Aorta (tissue), 5 donors: ENCODE measurements at regions not wholly inside any gene's neighbourhood (a gene's known extent, or its start where the extent isn't known, plus 50 kb on each side); places are given as distances from the start of the nearest gene placed in this dataset.

Experiments
- ATAC-seq: fragments of 200-7000 bp; cut with Tn5 transposase; one replicate; pipeline ENCODE4 v1.9.1; 2022; ENCODE audit warnings: moderate library complexity; ENCODE audit not compliant: low FRiP score
- DNase-seq, 2 donors: peaks; one replicate each; pipeline ENCODE4 v3.0.0-alpha.2; 2020
- H3K27ac ChIP-seq, 2 donors: one replicate each; pipeline ENCODE4 v1.5.1; 2013; ENCODE audit warnings: low read length in 2 of 2, mild to moderate bottlenecking in 2 of 2, moderate library complexity in 2 of 2, control low read depth in 1 of 2, inconsistent platforms in 1 of 2, low read depth in 1 of 2
- H3K27me3 ChIP-seq, 2 donors: one replicate each; pipeline ENCODE4 v1.6.1; 2013; ENCODE audit warnings: control low read depth in 1 of 2, low read length in 1 of 2, mild to moderate bottlenecking in 1 of 2, moderate library complexity in 1 of 2; ENCODE audit not compliant: insufficient read depth in 2 of 2, control insufficient read depth in 1 of 2
- H3K36me3 ChIP-seq, 2 donors: one replicate each; pipeline ENCODE4 v1.6.1; 2013; ENCODE audit warnings: control low read depth in 1 of 2, low read length in 1 of 2, mild to moderate bottlenecking in 1 of 2; ENCODE audit not compliant: insufficient read depth in 2 of 2, control insufficient read depth in 1 of 2
- H3K4me1 ChIP-seq, 2 donors: one replicate each; pipeline ENCODE4 v1.6.1; 2013; ENCODE audit warnings: low read length in 2 of 2, control low read depth in 1 of 2, mild to moderate bottlenecking in 1 of 2, moderate library complexity in 1 of 2; ENCODE audit not compliant: insufficient read depth in 2 of 2, control insufficient read depth in 1 of 2
- H3K4me3 ChIP-seq, 2 donors: one replicate each; pipeline ENCODE4 v1.5.1; 2013; ENCODE audit warnings: low read length in 2 of 2, control low read depth in 1 of 2, mild to moderate bottlenecking in 1 of 2
- H3K9me3 ChIP-seq: one replicate; pipeline ENCODE4 v1.6.1; 2013; ENCODE audit warnings: mild to moderate bottlenecking, low read length; ENCODE audit not compliant: control insufficient read depth
- WGBS, 2 donors: extraction: QIAGEN DNeasy Blood & Tissue Kit; methylation state at CpG; one replicate each; pipeline ENCODE4 v1.1.7; 2013; 5-methylcytosine and 5-hydroxymethylcytosine counted together
- intact Hi-C, 2 donors: fragments of 100-400 bp; cut with DNase I; formaldehyde crosslinking; loops; one replicate each; pipeline versions ENCODE4 v1.14.2 to v1.15.0; 2022
- donor health status: healthy with polysubstance abuse.
- donor health status: Bipolar disorder and iron deficiency.
- donor health status: DM: no; HTN: no; CAD: no.
- donor health status: DM: no; HTN: no; CAD: no.
- donor health status: DM: yes; HTN: yes; CAD: no.

DNA sequence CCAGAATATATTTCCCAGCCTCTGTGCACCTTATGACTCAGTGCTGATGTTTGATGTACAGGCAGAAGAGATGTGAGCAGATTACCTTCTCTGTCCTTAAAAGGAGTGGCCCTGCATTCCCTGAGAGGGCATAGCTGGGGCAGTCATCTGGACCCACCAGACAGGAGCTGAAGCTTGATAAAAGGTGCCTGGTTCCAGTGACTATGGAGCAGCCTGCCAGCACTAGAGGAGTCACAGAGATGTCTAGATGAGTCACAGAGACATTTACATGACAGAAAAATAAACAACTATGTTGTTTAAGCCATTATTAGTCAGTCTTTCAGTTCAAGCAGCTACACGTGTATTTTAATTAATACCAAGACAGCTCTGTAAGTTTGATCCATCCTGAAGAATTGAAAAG lies 237.1 kb upstream of the MOCS1 start:
- Histone ChIP-seq H3K4me1 (no peaks in the 10 kb centered on the region), H3K27me3 (no peaks in the 10 kb centered on the region), H3K27ac (no peak overlapping the region), H3K36me3 (no peaks in the 10 kb centered on the region), H3K9me3 (no peaks in the 10 kb centered on the region), H3K4me3 (no peak overlapping the region)
- intact Hi-C loops, result no loop called here
- no peak for ATAC-seq
- no peak for DNase-seq
- 54 to 60% methylated on average over 1 of the region's 1 CpG for WGBS, 2 donors

DNA sequence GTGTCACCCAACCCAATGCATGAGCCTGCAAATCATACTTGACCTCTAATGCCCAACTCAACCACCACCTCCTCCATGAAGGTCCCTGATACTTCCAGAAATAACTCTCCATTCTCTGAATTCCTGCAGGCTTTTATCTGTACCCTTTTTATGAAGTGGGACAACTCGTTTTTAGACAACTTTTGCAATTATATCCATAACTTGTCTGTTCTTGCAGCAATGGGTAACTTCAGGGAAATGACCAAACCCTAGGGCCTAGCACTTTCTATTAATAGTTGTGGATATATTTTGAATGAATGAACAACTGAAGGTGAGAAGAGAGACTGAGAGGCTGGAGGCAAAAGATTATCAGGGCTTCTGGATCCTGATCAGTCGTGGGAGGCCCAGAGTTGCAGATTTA lies 236.6 kb upstream of the MOCS1 start:
- Histone ChIP-seq H3K27me3 (no peaks in the 10 kb centered on the region), H3K4me3 (no peak overlapping the region), H3K4me1 (no peaks in the 10 kb centered on the region), H3K36me3 (no peaks in the 10 kb centered on the region), H3K27ac (no peak overlapping the region), H3K9me3 (no peaks in the 10 kb centered on the region)
- ATAC-seq, result no peak
- no peak for DNase-seq
- WGBS, 2 donors, result 43 to 48% methylated on average over 2 of the region's 2 CpGs
- intact Hi-C loops, result no loop called here

DNA sequence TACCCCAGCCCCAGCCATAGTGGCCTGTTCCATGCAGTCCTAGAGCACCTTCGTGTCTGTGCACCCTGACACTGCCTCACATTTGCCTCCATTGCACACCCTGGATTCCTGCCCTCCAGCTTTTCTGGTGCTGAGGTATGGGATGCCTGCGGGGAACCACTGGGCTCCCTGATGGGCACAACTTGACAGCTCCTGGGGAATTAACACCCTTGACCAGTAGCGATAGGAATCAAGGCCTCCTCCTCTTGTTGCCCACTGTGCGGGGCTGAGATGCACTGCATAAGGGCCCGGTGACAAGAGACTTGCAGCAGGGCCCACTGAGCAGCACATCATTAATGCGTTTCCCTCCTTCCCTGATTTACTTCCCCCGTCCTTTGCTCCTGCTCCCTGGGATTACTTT lies 235.6 kb upstream of the MOCS1 start:
- H3K9me3 ChIP-seq, result no peaks in the 10 kb centered on the region
- WGBS, 2 donors, result 63 to 68% methylated on average over 7 of the region's 7 CpGs
- intact Hi-C loops, result no loop called here
- ATAC-seq, result no peak
- H3K4me1 ChIP-seq, result no peaks in the 10 kb centered on the region
- no peaks in the 10 kb centered on the region for H3K36me3 ChIP-seq
- H3K27ac ChIP-seq, result no peak overlapping the region
- H3K27me3 ChIP-seq, result no peaks in the 10 kb centered on the region
- no peak for DNase-seq
- H3K4me3 ChIP-seq, result no peak overlapping the region

DNA sequence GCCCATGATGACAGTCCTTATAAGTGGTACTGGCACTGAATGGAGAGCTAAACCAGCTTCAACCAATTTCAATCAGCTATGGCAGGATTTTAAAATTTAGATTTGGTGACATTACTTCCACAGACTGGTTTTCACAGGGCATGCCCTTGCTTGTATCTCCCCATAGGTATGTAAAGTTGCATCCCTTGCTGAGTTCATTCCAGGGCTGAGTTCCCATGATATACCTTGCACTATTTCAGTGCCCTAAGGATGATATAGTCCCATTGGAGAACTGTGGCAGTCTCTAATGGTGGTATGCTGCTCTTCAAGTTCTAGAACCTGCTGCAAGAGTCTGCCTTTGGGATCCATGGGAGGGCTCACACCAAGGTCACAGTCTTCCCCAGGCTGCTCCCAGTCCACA lies 232.7 kb upstream of the MOCS1 start:
- no peaks in the 10 kb centered on the region for H3K9me3 ChIP-seq
- H3K36me3 ChIP-seq, result no peaks in the 10 kb centered on the region
- H3K27me3 ChIP-seq, result no peaks in the 10 kb centered on the region
- H3K27ac ChIP-seq, result no peak overlapping the region
- DNase-seq (no peak), ATAC-seq (no peak)
- H3K4me1 ChIP-seq, result no peaks in the 10 kb centered on the region
- intact Hi-C loops, result no loop called here
- no peak overlapping the region for H3K4me3 ChIP-seq

DNA sequence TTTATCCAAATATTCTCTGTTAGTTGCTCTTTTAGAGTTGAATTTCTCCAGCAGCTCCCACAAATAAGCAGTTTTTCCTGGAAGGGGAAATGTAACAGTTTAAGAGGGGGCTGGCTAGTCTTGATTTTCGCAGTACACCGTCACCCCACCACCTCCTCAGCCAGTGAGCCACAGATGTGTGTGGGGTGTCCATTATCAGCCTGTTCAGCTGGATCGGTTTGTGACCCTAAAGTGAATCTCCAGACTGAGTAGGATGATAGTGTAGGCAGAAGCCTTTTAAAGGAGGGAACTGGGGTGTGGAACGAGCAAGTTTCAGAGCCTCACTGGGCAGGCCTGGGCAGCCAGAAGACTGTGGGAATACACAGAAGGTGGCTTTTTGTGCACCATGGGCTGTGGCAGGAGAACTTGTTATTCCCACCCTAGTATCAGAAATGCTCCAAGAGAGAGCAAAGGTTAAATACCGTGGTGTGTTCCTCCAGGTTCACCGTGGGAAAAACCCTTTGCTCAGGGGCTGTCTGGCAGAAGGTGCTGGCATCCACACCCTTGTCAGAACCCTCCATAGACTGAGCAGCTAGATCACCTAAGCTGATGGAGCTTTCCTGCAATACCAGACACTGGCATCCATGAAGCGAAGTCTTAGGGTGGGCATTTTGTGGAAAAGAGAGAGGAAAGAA lies 230.9 kb upstream of the MOCS1 start:
- no peak overlapping the region for H3K27ac ChIP-seq
- H3K27me3 ChIP-seq, result no peaks in the 10 kb centered on the region
- H3K9me3 ChIP-seq, result no peaks in the 10 kb centered on the region
- WGBS, 2 donors, result 81 to 83% methylated on average over 7 of the region's 7 CpGs
- H3K4me1 ChIP-seq, result no peaks in the 10 kb centered on the region
- ATAC-seq, result no peak
- intact Hi-C loops, result no loop called here
- H3K36me3 ChIP-seq, result no peaks in the 10 kb centered on the region
- H3K4me3 ChIP-seq, result no peak overlapping the region
- no peak for DNase-seq

DNA sequence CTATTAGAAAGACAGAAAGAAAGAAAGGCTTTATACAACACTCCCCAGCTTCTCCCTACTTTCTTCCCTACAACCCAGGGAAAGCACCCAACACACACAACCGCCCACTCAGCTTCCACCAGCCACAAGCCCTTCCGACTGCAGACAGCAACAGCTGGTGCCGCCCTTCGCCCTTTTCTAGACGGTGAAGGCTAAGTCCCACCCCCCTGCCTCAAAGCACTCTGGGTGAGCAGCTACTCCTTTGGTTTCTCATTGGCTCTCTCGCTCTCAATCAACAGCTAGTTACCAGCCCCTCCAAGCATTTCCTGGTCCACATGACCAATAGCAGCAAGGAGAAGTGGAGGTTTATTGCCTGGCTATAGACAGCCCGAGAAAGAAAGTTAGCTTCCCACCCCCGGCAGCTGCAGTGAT lies 230.1 kb upstream of the MOCS1 start:
- Histone ChIP-seq H3K27ac (no peak overlapping the region), H3K4me1 (no peaks in the 10 kb centered on the region), H3K4me3 (no peak overlapping the region), H3K9me3 (no peaks in the 10 kb centered on the region), H3K27me3 (no peaks in the 10 kb centered on the region), H3K36me3 (no peaks in the 10 kb centered on the region)
- ATAC-seq (no peak), DNase-seq (no peak)
- intact Hi-C loops, result no loop called here
- 61 to 64% methylated on average over 8 of the region's 8 CpGs for WGBS, 2 donors

DNA sequence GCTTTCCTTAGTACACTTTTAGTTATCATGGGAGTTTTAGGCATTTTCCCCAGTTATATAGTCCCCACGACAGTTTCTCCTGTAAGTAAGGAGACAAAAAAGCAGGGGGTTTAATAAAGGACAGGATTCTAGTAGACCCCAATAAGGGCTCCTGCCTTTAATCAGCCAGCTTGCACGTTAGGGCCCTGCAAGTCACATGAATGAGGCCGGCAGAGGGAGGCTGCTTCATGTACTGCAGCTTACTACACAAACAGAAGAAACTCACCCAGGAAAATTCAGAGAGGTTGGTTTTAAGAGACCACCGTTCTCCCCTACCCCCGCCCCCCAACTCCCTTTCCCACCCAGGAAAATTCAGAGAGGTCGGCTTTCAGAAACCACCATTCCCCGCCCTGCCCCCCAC lies 229.7 kb upstream of the MOCS1 start:
- Histone ChIP-seq H3K4me1 (no peaks in the 10 kb centered on the region), H3K4me3 (no peak overlapping the region), H3K27ac (no peak overlapping the region), H3K27me3 (no peaks in the 10 kb centered on the region), H3K9me3 (no peaks in the 10 kb centered on the region), H3K36me3 (no peaks in the 10 kb centered on the region)
- DNase-seq (no peak), ATAC-seq (no peak)
- WGBS, 2 donors, result 52 to 64% methylated on average over 7 of the region's 7 CpGs
- intact Hi-C loops, result no loop called here

DNA sequence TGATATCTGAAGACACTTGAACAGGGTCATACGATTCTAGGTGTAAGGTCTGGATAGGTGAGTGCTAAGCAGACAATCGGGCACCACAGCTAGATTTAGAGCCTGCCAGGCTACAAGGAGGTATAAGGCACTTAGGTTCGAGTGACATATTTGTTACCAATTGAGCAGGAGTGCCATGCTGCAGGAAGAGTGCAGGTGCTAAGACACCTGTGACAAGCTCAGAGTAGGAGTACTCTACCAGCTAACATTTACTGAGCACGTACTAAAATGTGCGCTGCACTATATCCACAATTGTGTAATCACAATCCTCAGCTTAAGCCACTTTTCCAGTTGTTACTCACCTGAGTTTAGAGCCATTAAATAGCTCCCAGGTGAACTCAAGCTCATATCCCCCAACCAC lies 227.8 kb upstream of the MOCS1 start:
- Histone ChIP-seq H3K27me3 (no peaks in the 10 kb centered on the region), H3K9me3 (no peaks in the 10 kb centered on the region), H3K27ac (no peak overlapping the region), H3K36me3 (no peaks in the 10 kb centered on the region), H3K4me1 (no peaks in the 10 kb centered on the region), H3K4me3 (no peak overlapping the region)
- ATAC-seq (no peak), DNase-seq (no peak)
- intact Hi-C loops, result no loop called here
- WGBS, 2 donors, result 84% methylated on average over 5 of the region's 5 CpGs

DNA sequence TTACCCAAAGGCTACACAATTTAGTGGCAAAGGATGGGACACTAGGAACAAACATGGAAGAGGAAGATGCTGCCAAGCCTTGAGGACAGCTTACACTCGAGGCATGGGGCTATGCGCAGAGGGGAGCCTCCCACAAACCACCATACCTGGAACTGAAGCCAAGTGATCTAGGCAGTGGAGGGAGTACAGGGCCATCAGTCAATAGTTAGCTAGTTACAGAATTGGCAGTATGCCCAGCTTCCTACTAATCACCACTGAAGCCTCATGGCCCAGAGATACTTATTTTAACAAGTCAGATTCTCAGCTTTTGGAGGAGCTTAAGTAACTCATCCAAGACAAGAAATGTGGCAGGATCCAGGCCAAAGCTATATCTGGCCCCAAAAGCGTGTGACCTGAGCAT lies 226.6 kb upstream of the MOCS1 start:
- H3K27ac ChIP-seq, result no peak overlapping the region
- H3K27me3 ChIP-seq, result no peaks in the 10 kb centered on the region
- intact Hi-C loops, result no loop called here
- DNase-seq (no peak), ATAC-seq (no peak)
- no peaks in the 10 kb centered on the region for H3K9me3 ChIP-seq
- H3K4me1 ChIP-seq, result no peaks in the 10 kb centered on the region
- 80 to 89% methylated on average over 3 of the region's 3 CpGs for WGBS, 2 donors
- H3K36me3 ChIP-seq, result no peaks in the 10 kb centered on the region
- no peak overlapping the region for H3K4me3 ChIP-seq
